PC-3 (cell line): ENCODE measurements at regions not wholly inside any gene's neighbourhood (a gene's known extent, or its start where the extent isn't known, plus 50 kb on each side); places are given as distances from the start of the nearest gene placed in this dataset.

Experiments used
- CTCF ChIP-seq: fragments of 300-600 bp; sonication (generic); conservative IDR thresholded peaks from 2 replicates; pipeline ENCODE4 v1.5.1; 2017; ENCODE audit warnings: antibody characterized with exemption, low read depth, mild to moderate bottlenecking, low read length
- EZH2phosphoT487 ChIP-seq: fragments of 300-600 bp; sonication (generic); IDR thresholded peaks from 2 replicates; pipeline ENCODE4 v1.6.1; 2018; ENCODE audit warnings: mild to moderate bottlenecking, antibody characterized with exemption, low read length, borderline replicate concordance

- TF ChIP-seq CTCF (no peak), EZH2phosphoT487 (no peak)
Measured at GRCh38 chr5:167821151-167821550, 470.3 kb upstream of the WWC1 start.
